ENCODE measurements at regions not wholly inside any gene's neighbourhood (a gene's known extent, or its start where the extent isn't known, plus 50 kb on each side); places are given as distances from the start of the nearest gene placed in this dataset.

- TF ChIP-seq, protein P1, sequence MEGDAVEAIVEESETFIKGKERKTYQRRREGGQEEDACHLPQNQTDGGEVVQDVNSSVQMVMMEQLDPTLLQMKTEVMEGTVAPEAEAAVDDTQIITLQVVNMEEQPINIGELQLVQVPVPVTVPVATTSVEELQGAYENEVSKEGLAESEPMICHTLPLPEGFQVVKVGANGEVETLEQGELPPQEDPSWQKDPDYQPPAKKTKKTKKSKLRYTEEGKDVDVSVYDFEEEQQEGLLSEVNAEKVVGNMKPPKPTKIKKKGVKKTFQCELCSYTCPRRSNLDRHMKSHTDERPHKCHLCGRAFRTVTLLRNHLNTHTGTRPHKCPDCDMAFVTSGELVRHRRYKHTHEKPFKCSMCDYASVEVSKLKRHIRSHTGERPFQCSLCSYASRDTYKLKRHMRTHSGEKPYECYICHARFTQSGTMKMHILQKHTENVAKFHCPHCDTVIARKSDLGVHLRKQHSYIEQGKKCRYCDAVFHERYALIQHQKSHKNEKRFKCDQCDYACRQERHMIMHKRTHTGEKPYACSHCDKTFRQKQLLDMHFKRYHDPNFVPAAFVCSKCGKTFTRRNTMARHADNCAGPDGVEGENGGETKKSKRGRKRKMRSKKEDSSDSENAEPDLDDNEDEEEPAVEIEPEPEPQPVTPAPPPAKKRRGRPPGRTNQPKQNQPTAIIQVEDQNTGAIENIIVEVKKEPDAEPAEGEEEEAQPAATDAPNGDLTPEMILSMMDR (IDR thresholded peaks at IDR 0.05; ENCODE audit: insufficient read depth, low read depth, low read length) = no peak
- no peak for TF ChIP-seq EZH2 (IDR thresholded peaks at IDR 0.05; ENCODE audit: insufficient read depth, low read length)
Observed at GRCh38 chr14:89091781-89092180, 267.3 kb downstream of the TTC8 start.

Data from astrocyte (in vitro differentiated cells and primary cell).